ENCODE measurements at regions not wholly inside any gene's neighbourhood (a gene's known extent, or its start where the extent isn't known, plus 50 kb on each side); places are given as distances from the start of the nearest gene placed in this dataset.

GRCh38 chr10:130757821-130758489 is 553.6 kb downstream of the TCERG1L start:
- no peak for DNase-seq (ENCODE audit: low read depth)
- no peak for TF ChIP-seq CTCF (conservative IDR thresholded peaks at IDR 0.05; ENCODE audit: low read depth, low read length)
- no peak overlapping the region for H3K4me3 ChIP-seq (ENCODE audit: low read depth, low read length)

GRCh38 chr10:130758529-130758928 is 553.0 kb downstream of the TCERG1L start:
- no peak overlapping the region for H3K4me3 ChIP-seq (ENCODE audit: low read depth, low read length)
- no peak for DNase-seq (ENCODE audit: low read depth)
- no peak for TF ChIP-seq CTCF (conservative IDR thresholded peaks at IDR 0.05; ENCODE audit: low read depth, low read length)

GRCh38 chr10:130761032-130761575 is 550.4 kb downstream of the TCERG1L start:
- no peak for TF ChIP-seq CTCF (conservative IDR thresholded peaks at IDR 0.05; ENCODE audit: low read depth, low read length)
- H3K4me3 ChIP-seq (ENCODE audit: low read depth, low read length) = no peak overlapping the region
- DNase-seq (ENCODE audit: low read depth) = no peak

GRCh38 chr10:130761788-130762301 is 549.7 kb downstream of the TCERG1L start:
- no peak for TF ChIP-seq CTCF (conservative IDR thresholded peaks at IDR 0.05; ENCODE audit: low read depth, low read length)
- no peak for DNase-seq (ENCODE audit: low read depth)
- no peak overlapping the region for H3K4me3 ChIP-seq (ENCODE audit: low read depth, low read length)

GRCh38 chr10:130762491-130762890 is 549.0 kb downstream of the TCERG1L start:
- TF ChIP-seq CTCF (conservative IDR thresholded peaks at IDR 0.05; ENCODE audit: low read depth, low read length) = no peak
- no peak for DNase-seq (ENCODE audit: low read depth)
- H3K4me3 ChIP-seq (ENCODE audit: low read depth, low read length) = no peak overlapping the region

- H3K4me3 ChIP-seq (ENCODE audit: low read depth, low read length) = no peak overlapping the region
- TF ChIP-seq CTCF (conservative IDR thresholded peaks at IDR 0.05; ENCODE audit: low read depth, low read length) = no peak
- no peak for DNase-seq (ENCODE audit: low read depth)
These were observed 548.5 kb downstream of the TCERG1L start for GRCh38 chr10:130763071-130763470.

- no peak overlapping the region for H3K4me3 ChIP-seq (ENCODE audit: low read depth, low read length)
- no peak for DNase-seq (ENCODE audit: low read depth)
- TF ChIP-seq CTCF (conservative IDR thresholded peaks at IDR 0.05; ENCODE audit: low read depth, low read length) = no peak
These were observed 548.0 kb downstream of the TCERG1L start for GRCh38 chr10:130763491-130763890.

All from epithelial cell of proximal tubule (primary cell).